Right lung (tissue), 2 donors: ENCODE measurements at regions not wholly inside any gene's neighbourhood (a gene's known extent, or its start where the extent isn't known, plus 50 kb on each side); places are given as distances from the start of the nearest gene placed in this dataset.

ENCODE experiments used
- DNase-seq, 2 donors: peaks; one replicate each; pipeline ENCODE4 v3.0.0-alpha.2; 2013

DNA sequence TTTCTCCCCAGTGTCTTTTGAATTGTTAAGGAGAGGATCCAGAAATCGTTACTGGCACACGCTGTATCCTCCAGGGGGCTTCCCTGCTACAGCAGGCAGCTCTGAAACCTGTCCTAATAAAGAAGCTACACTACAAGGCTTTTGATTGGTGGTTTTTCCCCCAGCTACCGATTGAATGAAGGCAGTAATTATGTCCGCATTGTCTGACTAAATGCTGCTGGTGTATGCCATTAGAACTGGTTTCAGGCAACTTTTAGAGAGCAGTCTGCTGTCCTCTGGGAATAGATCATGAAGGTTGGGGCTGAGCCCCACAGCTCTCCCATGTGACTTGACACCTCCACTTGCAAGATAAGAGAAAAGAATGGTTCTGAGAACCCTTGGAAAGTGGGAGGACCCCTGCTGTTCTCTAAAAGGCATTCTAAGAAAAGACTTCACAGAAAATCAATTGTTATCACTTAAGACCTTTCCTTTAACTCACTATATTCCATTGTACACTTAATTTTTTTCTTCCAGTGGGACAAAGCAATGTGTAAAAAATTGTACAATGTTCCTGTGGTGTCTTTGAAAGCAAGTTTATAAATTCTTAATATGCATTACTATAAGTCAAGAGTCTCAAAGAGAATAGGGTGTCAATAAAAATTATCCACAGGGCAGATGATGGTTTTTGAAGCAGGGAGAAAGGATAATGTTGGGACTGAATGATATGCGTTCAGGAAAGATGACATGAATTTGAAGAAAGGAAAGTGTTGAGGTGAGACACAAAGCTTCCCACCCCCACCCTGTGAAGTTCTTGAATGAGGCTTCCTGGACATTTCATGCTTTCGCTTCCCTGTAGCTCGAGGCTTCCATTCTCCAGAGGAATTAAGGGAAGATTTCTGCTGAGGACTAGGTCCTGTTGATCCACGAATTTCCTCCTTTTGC is 53.0 kb upstream of the DAZL start:
- no peak for DNase-seq

DNA sequence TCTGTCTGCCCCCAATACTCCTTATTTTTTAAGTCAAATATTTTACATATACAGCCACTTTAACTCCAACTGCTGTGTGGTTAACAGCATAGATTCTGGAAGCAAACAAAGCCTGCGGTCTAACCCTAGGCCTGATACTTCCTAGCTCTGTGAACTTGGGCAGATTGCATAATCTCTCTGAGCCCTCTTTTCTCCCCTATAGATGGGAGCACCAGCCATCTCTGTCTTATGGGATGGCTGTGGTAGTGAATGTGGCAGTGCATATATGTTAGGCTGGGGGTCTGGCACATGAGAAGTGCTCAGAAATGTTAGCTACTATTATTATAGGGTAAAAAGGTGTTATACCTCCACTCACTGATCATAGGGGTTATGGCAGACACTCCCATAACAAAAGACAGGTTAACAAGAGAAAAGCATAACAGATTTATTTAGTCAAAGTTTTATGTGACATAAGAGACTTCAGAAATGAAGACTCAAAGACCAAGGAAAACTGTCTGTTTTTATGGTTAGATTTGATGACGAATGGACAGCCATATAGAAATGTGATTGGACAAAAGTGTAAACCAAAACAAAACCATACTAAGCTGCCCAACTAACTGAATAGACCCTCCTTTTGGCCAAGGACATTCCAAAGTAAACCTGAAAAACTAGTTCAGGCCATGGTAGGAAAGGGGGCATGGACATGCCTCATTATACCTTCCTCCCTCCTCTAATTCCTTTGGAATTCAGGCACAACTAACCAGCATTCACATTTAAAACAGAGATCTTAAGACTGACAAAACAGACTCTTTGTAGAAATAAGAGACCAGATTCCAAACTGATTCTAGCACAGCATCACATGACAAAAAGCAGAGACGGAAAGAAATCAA is 53.9 kb upstream of the DAZL start:
- DNase-seq = no peak

DNA sequence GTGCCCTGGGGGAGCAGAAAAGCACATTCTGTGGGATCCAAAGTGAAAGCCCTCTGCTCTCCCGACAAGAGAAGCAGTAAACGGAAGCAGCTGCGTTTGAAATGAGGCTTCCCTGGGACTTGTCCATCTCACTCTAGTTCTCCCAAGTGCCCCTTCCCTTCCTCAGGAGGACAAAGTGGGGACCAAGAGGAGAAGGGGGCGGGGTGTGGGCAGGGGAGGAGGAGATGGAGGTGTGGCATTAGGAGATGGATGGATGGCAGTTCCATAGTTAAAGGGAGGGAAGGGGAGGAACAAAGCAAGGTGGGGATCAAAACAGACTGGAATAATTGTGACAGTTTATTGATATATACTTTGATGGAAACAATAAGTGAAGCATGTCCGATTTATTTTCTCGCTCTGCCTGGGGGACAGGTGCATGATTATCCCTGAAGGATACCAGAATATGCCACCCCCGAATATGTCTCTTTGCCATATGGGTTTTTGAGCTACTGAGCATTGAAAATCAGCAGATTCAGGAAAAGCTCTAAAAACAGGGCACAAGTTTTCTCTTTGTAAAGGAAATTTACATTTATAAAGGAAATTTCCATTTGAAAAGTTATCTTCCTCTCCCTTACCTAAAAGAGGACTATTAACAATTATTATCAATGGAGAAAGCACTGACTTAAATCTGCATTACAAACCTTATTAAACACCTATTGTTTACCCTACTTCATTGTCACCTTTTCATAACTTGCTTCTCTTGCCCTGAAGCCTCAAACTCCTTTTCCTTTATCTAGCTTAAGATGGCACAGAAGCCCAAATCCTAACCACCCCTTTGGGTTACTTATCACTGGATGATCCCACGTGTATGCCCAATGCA is 58.9 kb upstream of the DAZL start:
- no peak for DNase-seq

DNA sequence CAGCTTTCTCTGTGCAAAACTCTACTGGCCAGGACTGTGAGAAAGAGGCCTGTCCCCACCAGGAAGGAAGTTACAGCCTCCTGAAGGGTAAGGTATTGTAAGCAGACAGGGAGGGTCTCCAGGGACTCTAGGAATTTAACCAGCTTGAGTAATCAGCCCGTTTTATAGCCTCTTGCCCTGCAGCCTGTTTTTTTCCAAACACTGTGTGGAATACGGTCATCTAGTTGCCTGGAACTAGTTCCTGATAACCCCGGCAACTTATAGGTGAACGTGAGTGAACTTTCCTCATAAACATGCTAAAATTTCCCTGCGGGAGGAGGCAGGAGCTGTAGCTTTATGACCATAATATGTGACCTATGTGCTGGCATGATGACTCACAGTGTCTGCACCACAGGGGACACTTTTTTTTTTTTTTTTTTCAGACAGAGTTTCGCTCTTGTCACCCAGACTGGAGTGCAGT is 60.1 kb upstream of the DAZL start:
- DNase-seq = no peak

DNA sequence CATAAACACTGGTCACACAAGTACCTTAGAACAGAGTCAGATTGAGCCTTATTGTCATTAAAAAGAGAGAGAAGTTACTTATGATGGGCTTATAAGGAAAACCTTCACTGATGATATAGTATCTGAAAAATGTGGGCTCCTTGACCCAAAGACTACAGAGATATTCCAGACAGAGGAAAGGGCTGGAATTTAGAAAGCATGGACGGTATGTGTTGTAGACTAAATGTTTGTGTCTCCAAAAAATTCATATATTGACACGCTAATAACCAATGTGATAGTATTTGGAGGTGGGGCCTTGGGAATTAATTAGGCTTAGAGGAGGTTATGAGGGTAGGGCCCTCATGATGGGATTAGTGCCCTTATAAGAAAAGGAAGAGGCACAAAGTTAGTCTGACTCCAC is 61.0 kb upstream of the DAZL start:
- DNase-seq = no peak

DNA sequence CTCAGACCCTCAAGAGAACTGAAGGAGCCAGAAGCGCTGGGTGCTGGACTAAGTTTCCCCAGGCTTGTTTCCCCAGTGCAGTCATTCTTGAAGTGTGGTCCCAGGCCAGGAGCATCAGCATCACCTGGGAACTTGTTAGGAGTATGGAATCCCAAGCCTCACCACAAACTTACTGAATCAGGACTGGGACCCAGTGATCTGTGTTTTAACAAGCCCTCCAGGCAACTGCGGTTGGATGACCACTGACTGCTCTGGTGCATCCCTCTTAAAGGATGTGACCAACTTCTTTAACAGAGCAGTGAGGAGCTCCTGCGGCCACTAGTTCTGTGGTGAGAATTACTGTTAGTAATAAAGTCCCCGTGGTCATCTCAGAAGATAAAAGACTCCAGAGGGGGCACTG is 62.4 kb upstream of the DAZL start:
- DNase-seq = no peak

DNA sequence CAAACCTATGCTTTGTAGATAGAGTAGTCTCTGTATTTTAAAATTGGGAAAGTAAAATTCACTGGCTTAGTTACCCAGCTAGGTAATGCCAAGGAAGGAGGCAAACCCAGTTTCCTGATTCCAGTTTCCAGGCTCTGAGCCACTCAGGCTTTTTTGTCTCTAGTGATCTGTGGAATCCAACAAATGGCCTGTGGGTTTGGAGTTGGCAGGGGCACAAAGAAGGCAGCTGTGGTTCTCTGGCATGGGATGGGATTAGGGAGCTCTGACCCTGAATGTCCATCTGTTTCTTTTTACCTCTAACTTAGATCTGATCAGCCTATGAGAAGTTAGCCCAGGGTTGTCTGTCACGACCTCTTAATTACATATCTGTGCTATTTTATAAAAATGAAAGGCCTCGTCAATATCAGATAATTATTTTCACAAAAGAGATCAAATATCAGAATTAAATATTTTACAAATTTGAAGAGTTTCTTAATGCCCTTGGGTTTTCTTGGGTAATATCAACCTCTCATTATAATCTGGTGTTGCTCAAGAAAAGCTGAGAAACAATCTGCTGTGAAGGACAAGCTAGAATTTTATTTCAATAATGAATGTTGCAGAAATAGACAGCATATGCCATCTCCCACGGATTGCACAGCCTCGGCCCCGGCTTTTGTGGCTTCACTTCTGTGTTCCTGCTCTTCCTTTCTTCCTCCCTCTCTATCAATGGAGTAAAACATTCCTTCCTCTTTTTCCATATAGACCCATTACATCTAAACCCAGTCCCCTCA is 63.7 kb upstream of the DAZL start:
- no peak for DNase-seq

DNA sequence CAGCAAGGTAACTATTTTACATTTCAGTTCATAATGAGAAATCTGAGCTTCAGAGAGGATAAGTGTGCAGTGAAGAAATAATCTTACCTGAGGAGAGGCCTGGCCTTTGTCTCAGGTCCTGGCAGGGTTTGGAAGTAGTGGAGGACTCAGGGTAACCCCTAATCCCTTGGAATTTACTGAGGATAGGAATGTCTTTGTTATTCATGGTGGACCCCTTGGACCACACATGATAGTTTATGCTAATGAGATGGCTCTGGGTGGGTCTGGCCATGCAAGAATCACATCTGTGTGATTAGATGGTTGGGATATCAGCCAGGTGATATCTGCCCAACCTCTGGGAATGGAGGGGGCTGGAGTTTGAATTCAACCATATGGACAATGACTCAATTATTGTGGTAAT is 65.0 kb upstream of the DAZL start:
- DNase-seq = no peak

DNA sequence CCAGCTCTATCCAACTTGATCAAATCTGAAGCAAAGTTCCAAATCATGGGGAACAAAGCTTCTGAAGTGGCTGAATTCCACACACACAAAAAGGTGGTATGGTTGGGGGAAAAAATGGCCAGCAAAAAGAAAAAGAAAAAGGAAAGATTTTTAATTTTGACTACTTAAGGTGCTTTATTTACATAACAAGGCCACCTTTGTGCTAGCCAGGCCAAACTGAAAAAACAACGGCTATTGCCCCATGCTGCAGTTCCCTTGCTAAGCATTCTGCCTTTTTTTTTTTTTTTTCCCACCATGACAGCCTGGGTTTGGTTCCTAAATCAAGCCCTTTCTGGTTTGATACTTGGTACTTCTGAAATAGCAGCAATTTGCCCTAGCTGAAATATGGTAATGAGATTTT is 66.5 kb upstream of the DAZL start:
- DNase-seq = no peak

DNA sequence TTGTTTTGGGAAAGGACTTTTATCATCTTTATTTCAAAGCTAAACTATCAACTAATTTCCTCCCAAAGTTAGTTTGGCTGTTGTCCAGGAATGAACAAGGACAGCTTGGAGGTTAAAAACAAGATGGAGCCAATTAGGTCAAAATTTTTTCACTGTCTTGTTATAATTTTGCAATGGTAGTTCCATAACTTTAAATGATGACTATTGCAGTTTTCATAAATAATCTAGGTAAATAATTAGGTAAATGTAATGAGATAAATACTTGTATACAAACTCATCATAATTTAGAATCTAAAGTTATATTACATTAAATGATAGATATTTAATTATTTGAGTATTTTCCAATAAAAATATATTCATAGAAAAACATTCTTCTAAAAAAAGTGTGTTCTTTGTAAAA is 68.3 kb upstream of the DAZL start:
- DNase-seq = no peak

DNA sequence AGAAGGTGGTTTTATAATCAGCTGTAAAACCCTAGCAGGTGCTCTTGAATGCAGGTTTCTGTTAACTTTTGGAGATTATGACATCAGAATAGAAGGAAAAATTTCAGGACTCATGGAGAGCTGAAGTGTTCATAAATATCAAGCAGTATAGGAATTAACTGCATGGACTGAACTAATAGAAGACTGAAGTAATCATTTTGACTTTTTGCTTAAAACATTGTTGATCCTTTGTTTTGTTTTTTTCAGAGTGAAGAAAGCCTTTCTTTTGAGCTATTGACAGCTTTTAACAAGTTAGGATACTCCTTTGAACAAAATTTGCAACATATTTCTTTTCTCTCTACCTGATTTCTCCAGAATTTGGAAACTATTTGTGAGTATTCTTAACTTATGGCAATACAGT is 70.6 kb upstream of the DAZL start:
- no peak for DNase-seq

DNA sequence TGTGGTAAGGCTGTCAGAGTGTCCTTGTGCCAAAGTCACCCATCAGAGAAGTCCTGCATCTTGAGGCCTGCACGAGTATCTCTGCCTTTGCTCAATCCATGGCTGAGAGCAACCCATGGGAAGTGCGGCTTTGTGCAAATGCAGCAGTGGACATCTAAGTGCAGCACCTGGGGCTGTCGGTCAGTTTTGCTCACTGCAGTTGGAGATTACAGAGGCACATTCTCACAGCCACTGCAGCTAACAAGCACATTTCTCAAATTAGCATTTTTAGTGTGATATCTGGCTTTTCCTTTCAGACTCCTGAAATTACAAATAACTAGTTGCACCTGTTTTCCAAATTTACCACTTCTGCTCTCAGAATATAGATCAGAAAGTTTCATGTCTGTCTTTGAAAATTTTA is 81.5 kb upstream of the DAZL start:
- DNase-seq = no peak

DNA sequence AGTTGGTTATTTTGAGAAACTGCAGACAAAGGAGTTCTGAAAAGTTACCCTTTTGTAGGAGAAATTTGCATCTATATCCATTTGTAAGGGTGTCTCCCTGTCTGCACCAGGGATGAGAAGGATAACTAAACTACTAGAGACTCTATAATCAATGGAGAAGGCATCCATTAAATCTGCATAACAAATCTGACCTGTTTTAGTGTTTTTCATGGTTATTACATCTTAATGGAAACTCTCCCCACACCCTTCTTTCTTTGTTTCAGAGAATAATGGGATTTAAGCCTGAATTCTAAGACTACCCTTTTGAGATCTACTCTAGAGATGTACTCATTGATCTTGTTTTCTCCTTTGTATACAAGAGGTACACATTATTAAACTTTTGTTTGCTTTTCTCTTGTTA is 82.0 kb upstream of the DAZL start:
- no peak for DNase-seq

DNA sequence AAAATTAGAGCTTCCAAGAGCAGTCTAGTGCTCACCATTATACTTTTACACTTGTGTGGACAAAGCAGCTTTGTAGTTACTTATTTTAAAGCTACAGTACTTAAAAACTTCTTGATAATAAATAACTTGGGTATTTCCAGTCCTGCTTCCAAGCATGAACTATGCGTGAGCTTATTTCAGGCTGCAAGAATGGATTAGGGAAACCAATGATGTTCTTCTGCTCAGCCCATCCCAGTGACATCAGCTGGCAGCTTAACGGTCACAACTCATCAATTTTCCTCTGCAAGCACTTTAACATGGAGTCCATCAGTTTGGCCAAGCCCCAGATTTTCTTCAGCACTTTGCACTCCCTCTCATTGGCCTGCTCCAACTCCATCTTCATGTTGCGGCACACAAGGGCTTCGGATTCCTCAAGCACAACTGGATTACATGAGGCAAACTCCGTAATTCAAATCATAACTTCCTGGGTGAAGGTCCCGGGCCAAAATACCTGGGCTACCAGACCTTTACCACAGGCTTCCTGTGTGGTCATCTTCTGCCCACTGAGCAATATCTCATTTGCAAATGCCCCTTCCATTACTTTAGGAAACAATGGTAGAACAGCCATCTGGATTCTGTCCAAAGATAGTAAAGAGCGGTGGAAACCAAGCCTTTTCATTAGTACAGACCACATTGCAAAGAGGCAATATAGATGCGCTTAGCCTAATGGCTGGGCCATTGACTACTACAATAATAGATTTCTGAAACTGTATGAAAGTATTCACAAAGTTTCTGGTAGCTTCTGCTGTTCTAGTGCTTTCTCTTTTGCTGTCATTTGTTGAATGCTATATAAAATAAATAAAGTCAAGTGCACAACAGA is 87.5 kb upstream of the DAZL start:
- no peak for DNase-seq

DNA sequence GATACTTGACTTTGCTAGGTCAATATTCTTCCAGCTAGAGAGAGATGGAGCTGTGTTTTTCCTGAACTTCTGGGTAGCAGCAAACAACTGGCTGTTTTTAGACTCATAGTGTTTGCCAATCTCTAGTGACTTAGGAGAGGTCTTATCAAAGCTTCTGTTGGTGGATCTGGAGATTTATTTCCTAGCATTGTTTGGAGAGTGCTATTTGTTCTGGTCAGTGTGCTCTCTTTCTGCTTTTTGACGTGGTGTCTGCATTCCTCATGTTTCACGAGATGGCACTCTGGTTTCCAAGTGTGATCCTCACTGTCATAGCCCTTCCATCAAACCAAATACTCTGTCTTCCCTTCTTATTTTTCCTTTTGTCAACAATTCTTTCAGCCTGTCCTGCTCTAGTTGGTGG is 88.6 kb upstream of the DAZL start:
- DNase-seq = no peak

DNA sequence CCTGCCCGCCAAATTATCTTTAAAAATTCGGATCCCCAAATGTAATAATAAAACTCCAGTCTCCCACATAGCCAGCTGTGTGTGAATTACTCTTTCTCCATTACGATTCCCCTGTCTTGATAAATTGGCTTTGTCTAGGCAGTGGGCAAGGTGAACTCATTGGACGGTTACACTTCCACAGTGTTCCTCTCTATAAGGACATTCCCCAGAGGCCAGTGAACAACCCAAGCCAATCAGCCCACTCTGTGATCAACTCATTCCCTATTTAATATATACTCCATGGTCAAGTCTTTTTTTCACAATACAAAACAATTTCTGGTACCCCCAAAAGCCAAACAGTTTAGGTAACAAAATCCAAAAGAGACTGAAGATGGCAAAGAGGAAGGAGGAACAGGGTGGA is 90.5 kb upstream of the DAZL start:
- no peak for DNase-seq

DNA sequence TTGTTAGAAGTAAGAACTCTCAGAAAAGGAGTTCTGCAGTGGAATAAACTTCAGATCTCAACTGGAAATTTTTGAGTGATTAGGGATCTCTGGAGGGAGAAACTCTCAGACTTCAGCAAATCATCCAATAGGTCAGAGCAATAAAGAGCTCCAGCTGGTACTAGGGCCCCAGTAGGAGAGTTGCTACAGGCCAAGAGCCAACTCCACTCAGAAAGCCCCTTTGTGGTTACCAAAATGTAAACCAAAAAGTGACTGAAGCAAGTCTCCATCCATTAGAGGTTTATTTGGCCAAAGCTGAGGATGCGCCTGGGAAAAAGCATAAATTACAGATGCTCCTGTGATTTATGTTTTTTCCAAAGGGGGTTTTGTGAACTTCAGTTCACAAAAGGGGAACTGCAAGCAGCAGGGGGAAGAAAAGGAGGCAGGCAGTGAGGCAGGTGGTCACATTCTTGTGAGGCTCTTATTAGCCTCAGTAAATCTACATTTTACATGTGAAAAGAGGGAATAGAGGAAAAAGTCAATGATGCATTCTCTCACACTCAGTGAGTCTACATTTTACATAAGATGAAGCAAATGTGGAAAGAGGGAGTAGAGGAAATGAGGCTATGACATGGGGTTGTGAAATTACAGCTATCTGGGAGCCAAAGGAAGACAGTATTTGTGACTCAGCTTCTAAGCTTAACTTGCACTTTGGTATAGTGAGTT is 92.4 kb upstream of the DAZL start:
- no peak for DNase-seq

DNA sequence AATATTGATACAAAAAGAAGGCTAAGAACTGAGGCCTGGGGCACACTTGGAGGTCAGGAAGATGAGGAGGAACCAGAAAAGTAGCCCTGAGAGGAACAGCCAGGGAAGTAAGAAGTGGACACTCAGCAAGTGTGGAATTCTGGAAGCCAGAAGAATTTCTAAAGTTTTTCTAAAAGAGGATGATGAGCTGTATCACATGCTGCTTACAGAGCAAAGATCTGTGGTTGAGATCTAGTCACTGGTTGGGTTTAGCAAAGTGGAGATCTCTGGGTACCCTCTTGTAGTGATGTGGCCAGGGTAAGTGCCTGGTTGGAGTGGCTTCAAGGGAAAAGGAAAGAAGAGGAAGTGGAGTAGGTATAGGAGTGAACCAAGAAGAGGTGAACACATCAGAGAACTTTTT is 95.4 kb upstream of the DAZL start:
- DNase-seq = no peak

DNA sequence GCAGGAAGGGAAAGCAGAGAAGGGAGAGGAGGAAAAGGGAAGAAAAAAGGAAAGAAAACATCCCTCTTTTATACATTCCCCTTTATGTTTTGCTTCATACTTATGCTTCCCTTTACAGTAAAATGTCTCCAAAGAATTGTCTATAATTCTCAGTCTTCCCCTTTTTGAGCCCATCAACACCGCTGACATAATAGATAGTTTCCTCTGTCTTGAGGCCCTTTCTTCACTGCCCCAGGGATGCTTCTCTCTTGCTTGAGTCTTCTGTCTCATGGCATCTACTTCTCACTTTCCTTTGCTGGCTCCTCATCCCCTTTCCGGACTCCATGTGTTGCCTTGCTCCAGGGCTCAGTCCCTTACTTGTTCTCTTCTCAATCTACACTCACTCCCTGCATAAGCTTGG is 99.7 kb upstream of the DAZL start:
- DNase-seq = no peak

DNA sequence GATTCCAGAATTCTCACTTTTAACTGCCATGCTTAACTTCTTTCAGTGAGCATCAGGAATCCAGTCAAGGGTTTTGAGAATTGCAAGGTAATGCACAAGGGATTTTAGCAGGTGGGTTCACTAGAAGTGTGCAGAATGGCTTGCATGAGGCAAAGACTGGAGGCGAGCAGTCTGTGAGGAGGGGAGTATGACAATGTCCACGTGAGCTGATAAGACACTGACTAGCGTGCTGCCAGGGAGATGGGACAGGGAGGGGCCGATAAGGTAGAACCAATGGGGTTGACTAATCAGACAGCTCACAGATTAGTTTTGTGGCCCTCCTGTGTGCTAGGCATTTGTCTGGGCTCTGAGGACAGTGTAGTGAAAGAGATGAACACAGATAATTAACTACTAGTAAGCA is 102.0 kb upstream of the DAZL start:
- DNase-seq = no peak
